Transverse colon (tissue), 4 donors: ENCODE measurements at regions not wholly inside any gene's neighbourhood (a gene's known extent, or its start where the extent isn't known, plus 50 kb on each side); places are given as distances from the start of the nearest gene placed in this dataset.
"Not testable (repeated sequence)": the region's sequence is repeated elsewhere in the genome, so short reads cannot be mapped to it uniquely, and the experiment has no call there.

ENCODE experiments used
- DNase-seq: peaks from one replicate; pipeline ENCODE4 v3.0.0-alpha.2; 2019
- H3K27ac ChIP-seq, 4 donors: fragments of 200-600 bp; sonication (generic); 2 replicates each; pipeline ENCODE4 v1.5.1; 2016 to 2018; ENCODE audit warnings: inconsistent platforms in 4 of 4
- H3K27me3 ChIP-seq: fragments of 200-600 bp; sonication (generic); 2 replicates; pipeline ENCODE4 v1.5.1; 2017; ENCODE audit warnings: inconsistent platforms
- H3K36me3 ChIP-seq, 4 donors: fragments of 200-600 bp; sonication (generic); 2 replicates each; pipeline ENCODE4 v1.5.1; 2017 to 2019; ENCODE audit warnings: inconsistent platforms in 4 of 4
- H3K4me1 ChIP-seq, 4 donors: fragments of 200-600 bp; sonication (generic); 2 replicates each; pipeline ENCODE4 v1.5.1; 2017 to 2020; ENCODE audit warnings: inconsistent platforms in 4 of 4
- H3K4me3 ChIP-seq, 4 donors: fragments of 200-600 bp; sonication (generic); 1 replicate in 1 of 4; 2 replicates in 3 of 4; pipeline versions ENCODE4 v1.5.1 to v1.6.1; 2017 to 2019; ENCODE audit warnings: inconsistent platforms in 4 of 4
- H3K9me3 ChIP-seq, 2 donors: fragments of 200-600 bp; sonication (generic); 2 replicates each; pipeline ENCODE4 v1.5.1; 2017 to 2019; ENCODE audit warnings: inconsistent platforms in 2 of 2
- CTCF ChIP-seq, 5 experiments: fragments of 200-600 bp in 3 of 5; fragments of 450-650 bp in 2 of 5; sonication (generic) in 3 of 5; IDR thresholded peaks; 1 replicate in 2 of 5; 2 replicates in 3 of 5; pipeline ENCODE4 v1.5.1; 2016 to 2017; ENCODE audit warnings: antibody characterized with exemption in 5 of 5, inconsistent platforms in 3 of 5, mild to moderate bottlenecking in 2 of 5, moderate library complexity in 1 of 5
- EP300 ChIP-seq: sonication (generic); formaldehyde crosslinking; IDR thresholded peaks from one replicate; pipeline ENCODE4 v1.6.1; 2017; ENCODE audit warnings: antibody characterized with exemption, low read depth
- POLR2A ChIP-seq: fragments of 450-650 bp; IDR thresholded peaks from one replicate; pipeline ENCODE4 v1.6.1; 2016; ENCODE audit warnings: antibody characterized with exemption, mild to moderate bottlenecking, moderate library complexity
- POLR2AphosphoS5 ChIP-seq, 3 donors: sonication (generic); formaldehyde crosslinking; IDR thresholded peaks; one replicate each; pipeline ENCODE4 v1.6.1; 2016; ENCODE audit warnings: antibody characterized with exemption in 3 of 3
- WGBS, 2 donors: methylation state at CpG; one replicate each; pipeline ENCODE4 v1.1.5; 2018; ENCODE audit warnings: low coverage in 1 of 2; 5-methylcytosine and 5-hydroxymethylcytosine counted together
- in situ Hi-C, 4 donors: fragments of 200-750 bp; cut with MboI; loops; one replicate each; pipeline versions ENCODE4 v1.15.0 to v1.15.1; 2017; ENCODE audit warnings: low sequenced_read_pairs in 3 of 4, low pct_ligation_motif_present in 1 of 4, low pct_unique_long_range_greater_than_20kb in 1 of 4
- intact Hi-C: fragments of 100-400 bp; cut with DNase I; formaldehyde crosslinking; loops from one replicate; pipeline ENCODE4 v1.15.1; 2023; ENCODE audit warnings: low total_unique reads

GRCh38 chr2:157004789-157005188 is 252.7 kb upstream of the GALNT5 start:
- WGBS, 2 donors = 97% methylated on average over 2 of the region's 2 CpGs; no CpG with 5 or more reads in 1 of the 2 donors

GRCh38 chr2:157015015-157015575 is 242.4 kb upstream of the GALNT5 start:
- Histone ChIP-seq H3K9me3 (no peaks in the 10 kb centered on the region), H3K27ac (no peak overlapping the region), H3K4me3 (no peak overlapping the region), H3K36me3 (no peaks in the 10 kb centered on the region), H3K27me3 (no peaks in the 10 kb centered on the region), H3K4me1 (no peaks in the 10 kb centered on the region)
- in situ Hi-C loops = no loop called here
- no peak for TF ChIP-seq POLR2AphosphoS5 (IDR thresholded peaks at IDR 0.05)
- TF ChIP-seq EP300 = no peak
- TF ChIP-seq POLR2A = no peak
- TF ChIP-seq CTCF (IDR thresholded peaks at IDR 0.05) = no peak
- 80 to 83% methylated on average over 5 to 6 of the region's 6 CpGs for WGBS, 2 donors
- intact Hi-C loops = no loop called here
- no peak for DNase-seq

More at GRCh38 chr2:157004789-157005188, 252.7 kb upstream of the GALNT5 start:
- TF ChIP-seq CTCF (IDR thresholded peaks at IDR 0.05) = no peak
- no peak for TF ChIP-seq EP300
- TF ChIP-seq POLR2A = no peak
- TF ChIP-seq POLR2AphosphoS5 (IDR thresholded peaks at IDR 0.05) = no peak
- no peaks in the 10 kb centered on the region for H3K36me3 ChIP-seq
- H3K27me3 ChIP-seq = no peaks in the 10 kb centered on the region
- intact Hi-C loops = no loop called here
- H3K9me3 ChIP-seq = no peaks in the 10 kb centered on the region
- H3K4me3 ChIP-seq = no peak overlapping the region
- in situ Hi-C loops = no loop called here
- H3K4me1 ChIP-seq = no peaks in the 10 kb centered on the region
- H3K27ac ChIP-seq = no peak overlapping the region
- DNase-seq = no peak

- H3K36me3 ChIP-seq, H3K4me1 ChIP-seq, H3K27me3 ChIP-seq, intact Hi-C loops, H3K9me3 ChIP-seq, DNase-seq, H3K27ac ChIP-seq, in situ Hi-C loops, H3K4me3 ChIP-seq: not testable (repeated sequence)
- 53 to 67% methylated on average over 1 of the region's 1 CpG for WGBS, 2 donors
These were observed 234.2 kb upstream of the GALNT5 start for GRCh38 chr2:157023264-157023663.

- Histone ChIP-seq H3K27ac (no peak overlapping the region), H3K36me3 (no peaks in the 10 kb centered on the region), H3K4me1 (peaks cover 0 to 7% (median 0%) of the 10 kb centered on the region in 4 donors), H3K4me3 (no peak overlapping the region), H3K9me3 (no peaks in the 10 kb centered on the region), H3K27me3 (no peaks in the 10 kb centered on the region)
- intact Hi-C loops = no loop called here
- no peak for DNase-seq
- no peak for TF ChIP-seq CTCF (IDR thresholded peaks at IDR 0.05)
- TF ChIP-seq POLR2A = no peak
- no peak for TF ChIP-seq EP300
- TF ChIP-seq POLR2AphosphoS5 (IDR thresholded peaks at IDR 0.05) = no peak
- WGBS, 2 donors = 47 to 55% methylated on average over 3 to 5 of the region's 5 CpGs
- in situ Hi-C loops = no loop called here
These were observed 233.4 kb upstream of the GALNT5 start for GRCh38 chr2:157024129-157024528.

GRCh38 chr2:157032017-157032416 is 225.5 kb upstream of the GALNT5 start:
- no peaks in the 10 kb centered on the region for H3K9me3 ChIP-seq
- no peak overlapping the region for H3K4me3 ChIP-seq
- H3K36me3 ChIP-seq = no peaks in the 10 kb centered on the region
- 57 to 72% methylated on average over 2 of the region's 2 CpGs for WGBS, 2 donors
- DNase-seq = no peak
- H3K27me3 ChIP-seq = no peaks in the 10 kb centered on the region
- TF ChIP-seq EP300 = no peak
- TF ChIP-seq CTCF (IDR thresholded peaks at IDR 0.05) = no peak
- TF ChIP-seq POLR2A = no peak
- TF ChIP-seq POLR2AphosphoS5 (IDR thresholded peaks at IDR 0.05) = no peak
- no peak overlapping the region for H3K27ac ChIP-seq
- in situ Hi-C loops (no loop called here), intact Hi-C loops (no loop called here)
- no peaks in the 10 kb centered on the region for H3K4me1 ChIP-seq
